Astrocyte (in vitro differentiated cells and primary cell): ENCODE measurements at regions not wholly inside any gene's neighbourhood (a gene's known extent, or its start where the extent isn't known, plus 50 kb on each side); places are given as distances from the start of the nearest gene placed in this dataset.

Source experiments
- DNase-seq: peaks from one replicate; pipeline ENCODE4 v3.0.0-alpha.2; 2010; ENCODE audit warnings: low read depth
- FAIRE-seq: peaks from 2 replicates; lab custom pipeline; 2011; peaks lifted over from hg19 to GRCh38; lab: Jason Lieb, UNC
- H2AFZ ChIP-seq: 2 replicates; pipeline ENCODE4 v1.6.0; 2012; ENCODE audit warnings: low read depth, low read length, inconsistent platforms
- H3K27ac ChIP-seq: 2 replicates; pipeline ENCODE4 v1.5.1; 2011; ENCODE audit warnings: low read depth, low read length, inconsistent platforms
- H3K27me3 ChIP-seq: 2 replicates; pipeline ENCODE4 v1.6.0; 2011; ENCODE audit warnings: low read length, inconsistent platforms; ENCODE audit not compliant: insufficient read depth
- H3K36me3 ChIP-seq: 2 replicates; pipeline ENCODE4 v1.5.1; 2011; ENCODE audit warnings: low read length, inconsistent platforms; ENCODE audit not compliant: insufficient read depth
- H3K4me1 ChIP-seq: 2 replicates; pipeline ENCODE4 v1.5.1; 2011; ENCODE audit warnings: low read length, inconsistent platforms; ENCODE audit not compliant: insufficient read depth
- H3K4me2 ChIP-seq: 2 replicates; pipeline ENCODE4 v1.6.0; 2012; ENCODE audit warnings: low read length, inconsistent platforms
- H3K4me3 ChIP-seq: 2 replicates; pipeline ENCODE4 v1.5.1; 2011; ENCODE audit warnings: low read depth, mild to moderate bottlenecking, low read length, inconsistent platforms; ENCODE audit not compliant: insufficient read depth
- H3K79me2 ChIP-seq: 2 replicates; pipeline ENCODE4 v1.6.0; 2012; ENCODE audit warnings: mild to moderate bottlenecking, low read length, inconsistent platforms; ENCODE audit not compliant: insufficient read depth
- H3K9ac ChIP-seq: 2 replicates; pipeline ENCODE4 v1.6.0; 2012; ENCODE audit warnings: mild to moderate bottlenecking, low read length, inconsistent platforms
- H3K9me3 ChIP-seq: 2 replicates; pipeline ENCODE4 v1.5.1; 2012; ENCODE audit warnings: low read depth, mild to moderate bottlenecking, low read length, inconsistent platforms; ENCODE audit not compliant: insufficient read depth
- H4K20me1 ChIP-seq: 2 replicates; pipeline ENCODE4 v1.6.0; 2012; ENCODE audit warnings: low read length, inconsistent platforms; ENCODE audit not compliant: insufficient read depth
- H3K27ac Mint-ChIP-seq: one replicate; pipeline ENCODE4 v1.8.0; 2021; ENCODE audit warnings: mild to moderate bottlenecking, mixed read lengths; ENCODE audit not compliant: unreplicated experiment
- H3K27me3 Mint-ChIP-seq: one replicate; pipeline ENCODE4 v1.8.0; 2021; ENCODE audit warnings: low read depth, mixed read lengths; ENCODE audit not compliant: unreplicated experiment
- H3K36me3 Mint-ChIP-seq: one replicate; pipeline ENCODE4 v1.8.0; 2021; ENCODE audit warnings: low read depth, mixed read lengths; ENCODE audit not compliant: unreplicated experiment
- H3K4me1 Mint-ChIP-seq: one replicate; pipeline ENCODE4 v1.8.0; 2021; ENCODE audit warnings: low read depth, mixed read lengths; ENCODE audit not compliant: unreplicated experiment
- H3K4me3 Mint-ChIP-seq: one replicate; pipeline ENCODE4 v1.8.0; 2021; ENCODE audit warnings: mild to moderate bottlenecking, moderate library complexity, mixed read lengths; ENCODE audit not compliant: unreplicated experiment
- H3K9me3 Mint-ChIP-seq: one replicate; pipeline ENCODE4 v1.8.0; 2021; ENCODE audit warnings: mild to moderate bottlenecking, mixed read lengths; ENCODE audit not compliant: unreplicated experiment
- CTCF ChIP-seq: IDR thresholded peaks from 2 replicates; pipeline ENCODE4 v1.5.1; 2011; ENCODE audit warnings: low read depth, mild to moderate bottlenecking, inconsistent platforms, low read length, moderate library complexity; ENCODE audit not compliant: insufficient read depth
- EZH2 ChIP-seq: IDR thresholded peaks from 2 replicates; pipeline ENCODE4 v1.6.1; 2012; ENCODE audit warnings: mild to moderate bottlenecking, low read length, inconsistent platforms; ENCODE audit not compliant: insufficient read depth

GRCh38 chr19:28987177-28987576, 225.8 kb downstream of the UQCRFS1 start:
- H3K36me3 Mint-ChIP-seq = no peaks in the 10 kb centered on the region
- peaks cover 24% of the 10 kb centered on the region for H3K27me3 Mint-ChIP-seq
- no peak overlapping the region for H3K27ac Mint-ChIP-seq
- Histone ChIP-seq H3K4me2 (no peak overlapping the region), H3K36me3 (no peaks in the 10 kb centered on the region), H3K9me3 (peaks cover 8% of the 10 kb centered on the region), H3K4me1 (no peaks in the 10 kb centered on the region), H3K9ac (no peak overlapping the region), H4K20me1 (no peaks in the 10 kb centered on the region), H3K79me2 (no peaks in the 10 kb centered on the region), H3K4me3 (no peak overlapping the region), H3K27ac (no peak overlapping the region), H2AFZ (no peak overlapping the region), H3K27me3 (no peaks in the 10 kb centered on the region)
- H3K4me1 Mint-ChIP-seq = no peaks in the 10 kb centered on the region
- no peaks in the 10 kb centered on the region for H3K9me3 Mint-ChIP-seq
- FAIRE-seq = no peak
- TF ChIP-seq EZH2 (no peak), CTCF (no peak)
- no peak for DNase-seq
- H3K4me3 Mint-ChIP-seq = no peak overlapping the region

GRCh38 chr19:28985201-28985600, 227.8 kb downstream of the UQCRFS1 start:
- no peaks in the 10 kb centered on the region for H3K79me2 ChIP-seq
- no peak overlapping the region for H2AFZ ChIP-seq
- no peak for TF ChIP-seq EZH2
- no peak for TF ChIP-seq CTCF
- no peaks in the 10 kb centered on the region for H3K4me1 ChIP-seq
- no peaks in the 10 kb centered on the region for H3K9me3 Mint-ChIP-seq
- H3K36me3 Mint-ChIP-seq = no peaks in the 10 kb centered on the region
- peaks cover 8% of the 10 kb centered on the region for H3K9me3 ChIP-seq
- H3K27ac Mint-ChIP-seq = no peak overlapping the region
- no peak overlapping the region for H3K9ac ChIP-seq
- H3K4me1 Mint-ChIP-seq = no peaks in the 10 kb centered on the region
- H3K4me3 Mint-ChIP-seq = no peak overlapping the region
- no peak overlapping the region for H3K4me3 ChIP-seq
- no peak overlapping the region for H3K4me2 ChIP-seq
- H3K27me3 Mint-ChIP-seq = peaks cover 25% of the 10 kb centered on the region
- H3K27me3 ChIP-seq = no peaks in the 10 kb centered on the region
- no peaks in the 10 kb centered on the region for H4K20me1 ChIP-seq
- H3K27ac ChIP-seq = no peak overlapping the region
- no peak for FAIRE-seq
- DNase-seq = no peak
- no peaks in the 10 kb centered on the region for H3K36me3 ChIP-seq

GRCh38 chr19:28984315-28984714, 228.6 kb downstream of the UQCRFS1 start:
- H3K27me3 ChIP-seq = no peaks in the 10 kb centered on the region
- H3K36me3 Mint-ChIP-seq = no peaks in the 10 kb centered on the region
- H3K27ac Mint-ChIP-seq = no peak overlapping the region
- no peaks in the 10 kb centered on the region for H3K36me3 ChIP-seq
- no peak overlapping the region for H3K4me3 Mint-ChIP-seq
- H3K9me3 ChIP-seq = peaks cover 8% of the 10 kb centered on the region
- no peak for FAIRE-seq
- H3K79me2 ChIP-seq = no peaks in the 10 kb centered on the region
- H3K4me1 ChIP-seq = no peaks in the 10 kb centered on the region
- H3K9ac ChIP-seq = no peak overlapping the region
- H4K20me1 ChIP-seq = no peaks in the 10 kb centered on the region
- no peak for DNase-seq
- no peak overlapping the region for H2AFZ ChIP-seq
- H3K27ac ChIP-seq = no peak overlapping the region
- no peak overlapping the region for H3K4me2 ChIP-seq
- no peaks in the 10 kb centered on the region for H3K4me1 Mint-ChIP-seq
- peaks cover 21% of the 10 kb centered on the region for H3K27me3 Mint-ChIP-seq
- no peak for TF ChIP-seq EZH2
- TF ChIP-seq CTCF = no peak
- H3K4me3 ChIP-seq = no peak overlapping the region
- H3K9me3 Mint-ChIP-seq = no peaks in the 10 kb centered on the region
